ENCODE measurements at regions not wholly inside any gene's neighbourhood (a gene's known extent, or its start where the extent isn't known, plus 50 kb on each side); places are given as distances from the start of the nearest gene placed in this dataset.

DNA sequence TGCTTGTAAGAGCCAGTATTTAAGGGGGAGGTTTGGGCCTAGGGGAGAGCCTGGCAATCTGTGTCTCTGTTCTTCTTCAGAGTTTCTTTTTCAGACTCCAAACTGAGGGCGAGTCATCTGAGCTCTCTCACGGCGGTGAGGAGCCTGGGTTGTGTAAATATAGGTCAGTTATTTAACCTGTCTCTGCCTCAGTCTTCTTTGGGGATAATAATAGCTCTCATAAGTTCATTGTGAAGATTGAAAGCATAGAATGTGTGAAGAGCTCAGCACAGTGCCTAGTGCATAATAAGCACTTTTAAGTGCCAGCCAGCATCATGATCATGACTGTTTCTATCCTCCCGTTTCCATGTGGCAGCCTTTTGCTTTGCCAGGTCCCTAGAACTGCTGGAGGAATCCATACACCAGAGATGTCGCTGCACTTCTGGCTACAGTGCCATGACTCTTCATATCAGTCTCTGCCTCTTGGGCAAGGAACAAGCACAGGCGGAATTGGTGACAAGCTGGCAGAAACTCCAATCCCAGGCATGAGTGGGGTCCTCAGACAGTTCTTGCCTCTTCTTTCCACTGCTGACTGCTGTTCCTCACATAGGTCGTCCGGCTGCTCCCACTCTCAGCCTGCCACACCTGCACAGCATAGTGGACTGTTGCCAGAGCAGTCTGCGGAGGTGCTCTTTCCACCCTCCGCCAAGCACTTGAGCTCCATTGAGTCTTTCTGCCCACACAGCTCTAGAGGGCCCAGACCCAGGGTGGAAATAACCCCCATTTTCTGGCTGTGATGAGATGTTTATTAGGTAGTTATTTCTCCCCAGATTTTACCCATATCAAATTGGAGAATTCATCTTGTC, 103.7 kb upstream of the MAML3 start:
- TF ChIP-seq POLR2A (IDR thresholded peaks at IDR 0.05; ENCODE audit: low read length) (no peak), GATA1 (IDR thresholded peaks at IDR 0.05; ENCODE audit: low read depth, low read length) (no peak)

Measured in erythroblast (primary cell).